ENCODE measurements at regions not wholly inside any gene's neighbourhood (a gene's known extent, or its start where the extent isn't known, plus 50 kb on each side); places are given as distances from the start of the nearest gene placed in this dataset.
"Not testable (repeated sequence)": the region's sequence is repeated elsewhere in the genome, so short reads cannot be mapped to it uniquely, and the experiment has no call there.

DNA sequence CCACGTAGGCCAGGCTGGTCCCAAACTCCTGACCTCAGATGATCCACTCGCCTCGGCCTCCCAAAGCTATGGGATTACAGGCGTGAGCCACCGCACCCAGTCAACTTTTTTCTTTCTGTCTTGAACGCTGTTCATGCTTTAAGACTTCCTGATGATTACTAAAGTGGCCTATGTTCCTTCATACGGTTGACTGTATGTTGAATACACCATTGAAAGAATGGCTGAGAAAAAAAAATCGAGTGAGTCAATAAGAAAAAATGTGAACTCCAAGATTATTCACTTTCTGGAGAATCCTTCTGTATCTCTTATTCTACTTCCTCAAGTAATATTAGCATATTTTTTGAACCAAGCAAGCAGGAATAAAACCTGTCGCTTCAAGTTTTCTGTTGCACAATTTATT is 955.0 kb downstream of the GATA3 start:
- in situ Hi-C loops (cut with MboI; ENCODE audit: low sequenced_read_pairs), result no loop called here

DNA sequence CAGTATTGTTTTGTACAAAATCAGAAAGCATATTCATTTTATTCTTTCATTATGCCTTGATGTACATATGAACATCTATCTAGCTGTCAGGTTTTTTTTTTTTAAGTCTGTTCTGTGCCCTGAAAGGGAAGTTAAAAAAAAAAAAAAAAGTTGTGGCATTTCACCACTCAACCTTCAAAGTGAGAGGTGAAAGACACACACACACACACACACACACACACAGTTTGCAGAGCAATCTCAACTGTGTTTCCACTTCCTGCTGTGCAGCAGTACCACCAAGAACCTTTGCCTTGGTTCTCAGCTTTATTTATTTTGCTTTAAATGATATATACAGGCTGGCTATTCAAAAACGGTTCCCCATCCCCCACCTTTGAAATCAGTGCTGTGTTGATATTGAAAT is 955.6 kb downstream of the GATA3 start:
- in situ Hi-C loops (cut with MboI; ENCODE audit: low sequenced_read_pairs), result no loop called here

DNA sequence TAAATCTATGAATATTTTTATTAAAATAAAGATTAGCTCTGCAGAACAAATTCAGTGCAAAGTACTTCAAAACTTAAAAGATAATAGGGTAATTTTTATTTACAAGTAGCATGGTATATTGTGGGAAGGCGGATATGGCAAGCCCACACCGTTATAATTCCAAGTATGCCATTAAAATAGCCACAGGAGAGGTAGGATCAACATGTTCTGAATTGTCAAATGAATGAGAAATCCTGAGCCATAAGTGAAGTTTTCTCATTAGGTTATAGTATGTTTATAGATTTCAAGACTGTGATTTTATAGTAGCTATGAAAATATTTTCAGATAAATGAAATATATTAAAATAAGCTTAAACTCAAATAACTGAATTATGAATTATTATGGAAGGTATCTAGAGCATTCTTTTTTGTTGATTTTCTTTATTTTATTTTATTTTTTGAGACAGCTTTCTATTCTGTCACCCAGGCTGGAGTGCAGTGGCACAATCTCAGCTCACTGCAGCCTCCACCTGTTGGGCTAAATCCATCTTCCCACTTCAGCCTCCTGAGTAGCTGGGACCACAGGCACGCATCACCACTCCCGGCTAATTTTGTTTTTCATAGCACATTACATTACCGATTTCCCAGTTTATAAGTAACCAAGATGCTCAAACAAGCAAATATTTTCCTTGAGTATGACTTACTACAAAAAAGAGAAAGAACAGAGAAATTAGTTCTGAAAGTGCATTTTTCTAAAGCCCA is 956.6 kb downstream of the GATA3 start:
- in situ Hi-C loops (cut with MboI; ENCODE audit: low sequenced_read_pairs), result no loop called here

DNA sequence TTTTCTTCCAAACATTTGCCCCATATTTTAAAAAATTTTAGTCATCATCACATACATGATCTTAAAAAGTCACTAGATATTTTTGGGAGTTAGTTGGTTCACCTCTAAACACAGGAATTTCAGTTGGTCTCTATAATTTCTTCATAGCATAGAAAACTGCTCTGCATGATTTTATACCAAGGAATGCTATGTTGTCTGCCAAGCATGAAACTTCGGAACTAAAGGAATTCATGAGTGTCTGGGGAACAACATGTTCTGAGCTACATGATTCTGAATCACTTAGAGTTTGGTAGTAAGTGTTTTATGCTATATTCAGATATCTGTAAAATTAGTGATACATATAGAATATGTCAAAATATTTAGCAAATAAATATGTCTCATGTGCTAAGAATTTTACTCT is 957.8 kb downstream of the GATA3 start:
- in situ Hi-C loops (cut with MboI; ENCODE audit: low sequenced_read_pairs), result no loop called here

DNA sequence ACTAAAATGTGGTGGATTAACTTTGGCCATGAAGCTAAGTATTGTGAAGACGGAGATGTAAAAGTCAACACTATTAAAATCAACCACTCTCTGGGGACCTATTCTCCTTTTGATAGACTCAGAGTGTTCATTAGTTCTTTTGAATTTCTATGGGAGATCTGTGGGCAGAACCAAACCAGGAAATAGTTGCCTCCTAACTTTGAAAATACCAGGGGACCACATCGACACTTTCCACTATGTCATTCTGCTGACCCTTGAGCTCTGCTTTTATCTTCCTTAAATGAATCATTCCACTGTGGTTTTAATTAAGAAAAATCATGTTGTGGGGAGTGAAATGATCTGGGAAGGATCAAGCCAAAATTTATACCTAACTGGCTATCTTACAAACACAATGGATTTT is 960.5 kb downstream of the GATA3 start:
- in situ Hi-C loops (cut with MboI; ENCODE audit: low sequenced_read_pairs), result no loop called here

DNA sequence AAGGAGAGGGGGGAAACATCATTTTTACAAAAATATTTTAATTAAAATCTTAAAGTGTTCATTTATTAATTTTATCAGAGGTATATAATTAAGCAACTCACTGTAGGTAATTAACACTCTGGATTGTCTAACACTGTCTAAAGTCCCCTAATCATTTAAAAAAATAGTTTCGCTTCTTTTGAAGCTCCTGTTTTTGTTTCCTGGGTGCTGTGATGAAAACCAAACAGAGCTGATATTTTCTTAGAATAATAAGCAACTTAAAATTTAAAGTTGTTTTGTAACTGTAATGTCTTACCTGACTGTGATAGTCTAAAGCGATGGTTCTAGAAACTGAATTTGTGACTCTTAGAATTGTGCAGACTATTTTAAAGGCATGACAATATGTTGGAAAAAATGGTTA is 961.0 kb downstream of the GATA3 start:
- in situ Hi-C loops (cut with MboI; ENCODE audit: low sequenced_read_pairs), result no loop called here

DNA sequence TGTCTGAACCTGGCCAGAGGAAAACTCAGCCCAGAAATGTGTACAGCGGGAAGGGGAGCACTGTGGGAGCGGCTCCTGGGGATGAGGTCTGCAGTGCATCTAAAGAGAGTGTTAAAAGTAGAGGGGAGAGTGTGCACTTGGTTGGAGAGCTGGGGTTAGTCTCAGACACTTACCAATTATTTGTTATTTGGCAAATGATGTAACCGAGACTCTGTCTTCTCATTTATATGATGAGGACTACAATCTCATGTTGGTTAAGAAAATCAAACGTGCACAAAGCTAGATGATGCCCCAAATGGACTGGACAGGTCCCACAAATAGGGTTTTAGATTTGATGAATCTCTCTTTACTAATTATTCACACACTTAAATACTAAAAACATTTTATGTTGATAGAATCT is 962.4 kb downstream of the GATA3 start:
- in situ Hi-C loops (cut with MboI; ENCODE audit: low sequenced_read_pairs), result no loop called here

DNA sequence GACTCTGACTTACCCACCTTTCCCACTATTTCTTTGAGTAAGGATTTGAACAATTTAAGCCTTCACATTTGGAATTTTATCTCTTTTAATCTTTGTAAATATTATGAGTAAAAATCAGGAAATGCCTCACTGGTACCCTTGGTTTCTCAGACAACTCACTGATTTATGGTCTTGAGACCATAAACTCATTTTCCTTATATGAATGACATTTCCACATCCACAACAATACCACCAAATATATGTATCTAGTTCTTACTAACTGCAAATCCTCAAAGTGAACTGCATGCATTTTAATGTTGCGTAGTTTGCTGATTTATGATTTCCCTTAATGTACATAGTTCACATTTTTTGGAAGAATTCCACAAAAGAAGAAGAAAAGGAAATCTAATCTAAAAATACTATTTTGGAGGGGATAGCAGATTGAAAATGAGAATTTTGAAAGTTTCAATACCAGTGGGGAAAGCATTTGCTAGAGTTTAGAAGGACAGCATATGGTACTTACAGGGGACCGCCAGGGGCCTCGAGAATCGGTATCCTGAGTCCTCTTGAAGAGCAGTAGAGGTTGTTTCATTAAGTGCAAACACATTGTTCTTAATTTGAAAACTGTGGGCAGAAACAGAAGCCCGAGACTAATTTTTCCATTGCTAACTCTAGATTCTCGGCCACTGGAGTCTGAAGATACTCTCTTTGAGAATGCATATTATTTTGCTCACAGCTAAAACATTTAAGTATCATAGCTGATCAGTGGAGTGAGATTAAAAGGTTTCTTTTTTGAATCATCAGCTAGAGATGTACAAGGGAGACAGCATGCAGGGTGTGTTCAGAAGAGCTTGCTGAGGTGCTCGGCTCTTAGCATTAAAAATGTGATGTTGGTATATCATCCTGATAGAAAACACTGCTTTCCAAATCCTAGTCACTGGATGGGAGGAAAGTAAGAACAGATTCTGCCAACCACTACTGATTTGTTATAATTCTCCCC is 964.0 kb downstream of the GATA3 start:
- in situ Hi-C loops (cut with MboI; ENCODE audit: low sequenced_read_pairs), result no loop called here

DNA sequence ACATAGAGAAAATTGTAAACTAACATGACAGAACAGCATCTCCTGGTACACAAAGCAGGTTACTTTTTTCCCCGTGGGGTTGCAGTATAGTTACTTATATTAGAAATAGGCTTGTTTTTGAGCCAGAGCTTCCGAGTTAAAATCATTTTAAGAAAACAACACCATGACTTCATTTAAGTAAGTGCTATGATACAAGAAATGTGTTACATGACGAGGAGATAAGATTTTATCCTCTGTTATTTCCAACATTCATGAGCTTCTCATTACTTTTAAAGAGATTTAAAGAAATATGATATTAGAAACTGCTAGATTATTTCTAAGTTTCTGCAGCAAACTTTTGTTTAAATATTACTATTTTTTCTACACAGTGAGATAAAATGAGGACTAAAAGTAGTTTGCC is 968.7 kb downstream of the GATA3 start:
- in situ Hi-C loops (cut with MboI; ENCODE audit: low sequenced_read_pairs), result no loop called here

DNA sequence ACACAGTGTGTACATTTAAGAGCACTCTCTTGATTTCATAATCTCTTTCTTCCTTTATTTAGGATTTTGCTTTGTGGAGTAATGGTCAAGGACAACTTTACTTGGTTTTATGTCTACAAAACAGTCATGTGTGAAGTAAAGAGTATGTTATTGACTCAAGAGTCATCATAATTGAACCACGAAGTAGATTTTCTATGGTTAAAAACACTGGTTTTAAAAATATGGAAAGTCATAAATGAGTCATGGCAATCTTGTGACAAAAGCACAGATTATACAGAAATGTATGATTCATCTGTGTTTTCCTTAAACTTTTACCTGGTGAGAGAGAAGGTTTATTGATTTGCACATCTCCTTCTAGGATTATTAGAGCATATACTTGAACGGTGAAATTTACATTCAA is 969.7 kb downstream of the GATA3 start:
- in situ Hi-C loops (cut with MboI; ENCODE audit: low sequenced_read_pairs), result no loop called here

DNA sequence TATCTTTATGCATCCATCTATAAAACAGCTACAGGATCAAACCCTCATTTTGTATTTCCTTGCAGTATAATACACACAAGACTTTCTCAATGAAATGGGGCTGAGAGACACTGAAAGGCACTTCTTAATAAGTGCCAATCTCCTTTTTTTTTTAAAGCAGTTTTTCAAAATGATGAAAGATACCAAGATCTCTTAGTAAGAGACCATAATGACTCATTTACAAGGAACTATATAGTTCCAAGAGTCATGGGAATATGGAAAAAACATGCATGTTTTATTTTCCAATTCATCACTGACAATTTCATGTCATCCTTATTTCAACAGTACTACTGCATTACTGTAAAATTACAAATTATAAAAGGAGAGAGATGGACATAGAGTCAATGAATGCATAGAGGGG is 973.7 kb downstream of the GATA3 start:
- in situ Hi-C loops (cut with MboI; ENCODE audit: low sequenced_read_pairs), result no loop called here

DNA sequence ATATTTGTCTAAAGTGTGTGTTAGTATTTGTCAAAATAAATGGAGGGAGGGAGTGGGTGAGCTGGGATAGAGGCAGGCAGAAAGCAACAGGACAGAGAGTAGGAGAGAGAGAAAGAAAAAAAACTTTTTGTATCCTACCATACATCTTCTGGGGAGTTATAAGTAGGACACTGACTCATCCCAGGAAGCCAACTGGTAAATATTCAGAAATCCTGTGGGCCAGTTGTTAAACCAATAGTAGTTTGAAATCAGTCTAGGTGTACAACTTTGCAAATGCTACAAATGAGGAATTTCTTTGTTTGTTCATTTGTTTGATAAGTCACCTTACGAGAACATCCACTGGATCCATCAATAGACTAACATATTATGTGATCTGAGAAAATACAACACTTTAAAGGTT is 980.9 kb downstream of the GATA3 start:
- in situ Hi-C loops (cut with MboI; ENCODE audit: low sequenced_read_pairs), result no loop called here

DNA sequence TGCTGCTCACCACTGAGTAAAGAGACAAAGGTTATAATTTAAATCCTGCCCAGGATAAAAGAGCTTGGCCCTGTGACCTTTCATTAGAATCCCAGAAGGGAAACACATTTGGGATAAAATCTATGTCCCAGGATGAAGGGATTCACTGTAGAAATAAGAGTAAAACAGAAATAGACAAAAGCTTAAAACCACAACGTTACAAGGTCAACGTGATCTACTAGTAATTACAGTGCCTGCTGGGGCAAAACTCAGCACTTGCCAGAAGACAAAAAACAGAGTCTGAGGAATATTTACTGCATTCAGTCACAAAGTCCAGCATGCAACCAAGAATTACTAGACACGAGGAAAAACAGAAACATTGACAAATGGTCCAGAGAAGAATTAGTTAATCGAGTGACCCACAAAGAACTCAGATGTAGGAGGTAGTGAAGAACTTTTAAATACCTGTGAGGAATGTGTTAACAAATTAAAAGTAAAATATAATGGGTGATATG is 982.3 kb downstream of the GATA3 start:
- in situ Hi-C loops (cut with MboI; ENCODE audit: low sequenced_read_pairs), result no loop called here

DNA sequence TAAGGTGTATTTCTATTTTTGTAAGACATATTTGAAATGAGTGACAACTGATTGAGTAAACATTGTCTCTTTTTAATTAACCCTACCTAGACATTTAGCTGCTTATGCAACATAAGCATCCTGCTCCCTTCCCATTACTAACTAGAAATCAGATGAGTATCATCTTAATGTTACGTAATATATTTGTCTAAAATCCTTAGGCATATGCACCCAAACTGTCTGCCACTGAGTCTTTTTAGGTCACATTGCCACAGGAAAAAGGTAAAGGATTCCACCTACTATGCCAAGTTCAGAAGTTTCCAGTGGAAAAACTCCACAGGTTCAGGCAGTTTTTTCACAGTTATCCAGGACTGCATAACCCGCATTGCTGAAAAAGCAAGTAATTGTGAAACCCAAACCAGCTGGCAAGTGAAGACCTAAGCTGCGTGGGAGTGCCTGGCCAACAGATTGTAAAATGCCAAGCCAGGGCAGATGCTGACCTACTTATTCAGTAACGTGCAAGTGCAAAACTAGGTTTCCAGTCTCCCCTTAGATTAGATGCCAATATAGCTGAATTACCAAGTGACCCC is 983.7 kb downstream of the GATA3 start:
- in situ Hi-C loops (cut with MboI; ENCODE audit: low sequenced_read_pairs), result no loop called here

DNA sequence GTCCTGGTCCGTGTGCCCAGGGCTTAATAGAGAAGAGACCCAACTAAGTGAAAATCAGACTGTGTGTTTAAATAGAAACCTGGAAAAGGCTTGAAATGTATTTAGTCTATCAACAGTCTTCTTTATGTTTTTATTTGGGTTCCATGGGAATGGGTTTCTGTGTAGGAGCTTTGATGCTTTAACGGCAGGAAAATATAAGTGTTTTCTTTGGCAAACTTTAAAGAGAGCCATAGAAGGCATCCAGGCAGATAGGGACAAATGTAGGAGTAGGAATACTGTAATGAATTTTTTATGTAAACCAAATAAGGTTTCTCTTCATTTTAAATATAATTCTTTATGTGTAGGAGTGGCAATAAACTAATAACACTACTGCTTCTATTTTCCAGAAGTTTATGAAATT is 989.0 kb downstream of the GATA3 start:
- in situ Hi-C loops (cut with MboI; ENCODE audit: low sequenced_read_pairs), result no loop called here

DNA sequence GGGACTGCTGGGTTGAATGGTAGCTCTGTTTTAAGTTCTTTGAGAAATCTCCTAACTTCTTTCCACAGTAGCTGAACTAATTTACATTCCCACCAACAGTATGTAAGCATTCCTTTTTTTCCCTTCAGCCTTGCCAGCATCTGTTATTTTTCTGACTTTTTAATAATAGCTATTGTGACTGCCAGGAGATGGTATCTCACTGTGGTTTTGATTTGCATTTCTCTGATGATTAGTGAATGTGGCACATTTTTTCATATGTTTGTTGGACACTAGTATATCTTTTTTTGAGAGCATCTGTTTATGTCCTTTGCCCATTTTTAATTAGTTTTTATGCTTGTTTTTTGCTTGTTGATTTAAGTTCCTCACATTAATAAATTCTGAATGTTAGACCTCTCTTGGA is 990.8 kb downstream of the GATA3 start:
- in situ Hi-C loops (cut with MboI; ENCODE audit: low sequenced_read_pairs), result no loop called here

DNA sequence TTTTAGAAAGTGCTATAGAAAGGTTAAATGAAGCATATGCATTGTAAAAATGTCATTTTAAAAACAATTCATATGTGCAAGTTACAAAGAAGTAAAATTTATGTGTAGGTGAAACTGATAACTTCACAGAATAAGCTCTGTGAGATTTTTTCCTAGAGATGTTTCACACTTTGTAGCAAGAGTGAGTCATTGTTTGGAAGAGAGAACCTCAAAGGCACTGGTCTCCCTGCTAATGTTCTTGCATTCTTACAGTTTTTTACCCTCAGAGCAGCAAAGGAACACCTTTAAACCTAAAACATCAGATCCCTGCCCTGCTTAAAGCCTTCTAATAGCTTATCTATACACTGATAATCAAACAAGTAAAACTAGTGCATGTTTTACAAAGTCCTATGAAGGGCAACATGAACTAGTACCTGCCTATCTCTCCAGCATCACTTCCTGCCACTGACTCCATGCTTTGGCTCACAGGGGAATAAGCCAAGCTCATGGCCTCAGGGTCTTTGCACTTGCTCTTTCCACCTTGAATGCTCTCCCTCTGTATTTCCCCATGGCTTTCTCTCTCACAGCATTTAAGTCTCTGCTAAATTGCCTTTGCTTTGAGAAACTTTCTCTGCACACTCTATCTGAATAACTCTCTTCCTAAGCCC is 997.0 kb downstream of the GATA3 start:
- in situ Hi-C loops (cut with MboI; ENCODE audit: low sequenced_read_pairs), result no loop called here

DNA sequence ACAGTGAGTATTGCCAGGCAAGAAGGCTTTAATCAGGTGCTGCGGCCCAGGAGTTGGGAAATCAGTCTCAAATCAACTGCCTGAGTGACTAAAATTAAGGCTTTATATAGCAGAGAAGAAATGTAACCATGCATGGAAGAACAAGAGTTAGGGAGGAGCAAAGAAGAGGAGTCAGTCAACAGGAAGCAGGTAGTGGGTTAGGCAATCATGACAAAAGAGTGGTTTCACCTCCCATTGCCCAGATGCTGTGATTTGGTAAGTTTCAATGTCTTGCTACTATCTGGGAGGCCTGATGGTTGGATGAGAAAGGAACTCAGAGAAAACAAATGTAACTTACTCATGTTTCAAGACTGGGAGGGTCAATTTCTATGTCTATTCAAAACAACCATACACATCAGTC is 998.3 kb downstream of the GATA3 start:
- in situ Hi-C loops (cut with MboI; ENCODE audit: low sequenced_read_pairs), result no loop called here

DNA sequence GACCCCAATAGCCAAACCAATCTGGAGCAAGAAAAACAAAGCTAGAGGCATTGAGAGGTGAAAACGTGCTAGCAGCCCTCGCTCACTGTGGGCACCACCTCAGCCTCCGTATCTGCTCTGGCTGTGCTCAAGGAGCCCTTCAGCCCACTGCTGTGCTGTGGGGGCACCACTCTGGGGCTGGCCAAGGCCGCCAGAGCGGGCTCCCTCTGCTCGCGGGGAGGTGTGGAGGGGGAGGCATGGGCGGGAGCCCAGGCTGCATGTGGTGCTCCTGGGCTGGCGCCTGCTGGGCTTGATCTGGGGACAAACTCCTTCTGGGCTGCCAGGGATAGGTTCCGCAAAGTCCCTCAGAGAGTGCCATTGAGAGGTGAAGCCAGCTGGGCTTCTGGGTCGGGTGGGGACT is 1002.0 kb downstream of the GATA3 start:
- in situ Hi-C loops (cut with MboI; ENCODE audit: low sequenced_read_pairs), result no loop called here

DNA sequence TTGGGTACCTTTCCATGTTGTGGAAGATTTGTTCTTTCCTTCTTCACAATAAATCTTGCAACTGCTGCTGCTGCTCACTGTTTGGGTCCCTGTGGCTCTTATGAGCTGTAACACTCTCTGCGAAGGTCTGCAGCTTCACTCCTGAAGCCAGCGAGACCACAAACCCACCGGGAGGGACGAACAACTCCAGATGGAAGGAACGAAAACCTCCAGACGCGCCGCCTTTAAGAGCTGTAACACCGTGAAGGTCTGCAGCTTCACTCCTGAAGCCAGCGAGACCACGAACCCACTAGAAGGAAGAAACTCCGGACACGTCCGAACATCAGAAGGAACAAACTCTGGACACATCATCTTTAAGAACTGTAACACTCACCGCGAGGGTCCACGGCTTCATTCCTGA is 1002.8 kb downstream of the GATA3 start:
- in situ Hi-C loops (cut with MboI; ENCODE audit: low sequenced_read_pairs), result not testable (repeated sequence)

DNA sequence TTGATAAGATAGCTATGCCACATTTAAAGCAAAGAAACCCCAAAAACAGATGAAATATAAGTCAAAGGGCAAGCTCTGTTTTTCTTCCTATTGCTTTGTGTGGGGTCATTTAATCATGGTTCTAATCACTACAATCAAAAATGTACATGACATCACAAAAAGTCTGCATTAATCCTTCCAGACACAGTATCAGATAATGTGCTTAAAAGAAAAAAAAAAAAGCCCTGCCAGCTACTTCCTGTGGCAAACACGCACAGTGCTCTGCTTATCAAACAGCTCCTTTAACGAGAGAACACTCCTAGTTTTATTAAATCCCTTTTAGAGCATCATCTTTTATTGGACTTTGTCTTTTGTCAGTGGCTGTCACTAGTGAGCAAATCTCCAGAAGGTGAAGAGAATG is 1005.8 kb downstream of the GATA3 start:
- in situ Hi-C loops (cut with MboI; ENCODE audit: low sequenced_read_pairs), result no loop called here

All from HL-60/S4 (cell line).